ENCODE measurements at regions not wholly inside any gene's neighbourhood (a gene's known extent, or its start where the extent isn't known, plus 50 kb on each side); places are given as distances from the start of the nearest gene placed in this dataset.

GRCh38 chr6:91383207-91383606 is 796.3 kb upstream of the MAP3K7 start:
- H3K4me3 ChIP-seq, result no peak overlapping the region
- H3K9me3 ChIP-seq, result no peaks in the 10 kb centered on the region
- no peak for TF ChIP-seq CTCF (IDR thresholded peaks at IDR 0.05)
- intact Hi-C loops (cut with DNase I, micrococcal nuclease), result no loop called here
- ATAC-seq (no peak), DNase-seq (no peak)
- H3K36me3 ChIP-seq (ENCODE audit: low read depth), result no peaks in the 10 kb centered on the region
- no peaks in the 10 kb centered on the region for H3K4me1 ChIP-seq (ENCODE audit: low read depth)

- intact Hi-C loops (cut with DNase I, micrococcal nuclease), result no loop called here
- Histone ChIP-seq H3K4me3 (no peak overlapping the region), H3K9me3 (no peaks in the 10 kb centered on the region), H3K36me3 (ENCODE audit: low read depth) (no peaks in the 10 kb centered on the region), H3K4me1 (ENCODE audit: low read depth) (no peaks in the 10 kb centered on the region)
- TF ChIP-seq CTCF (IDR thresholded peaks at IDR 0.05), result no peak
- ATAC-seq (peak; percentile 58), DNase-seq (peak in 2 of 3 donors; percentile 35)
These were observed 789.8 kb upstream of the MAP3K7 start for GRCh38 chr6:91376686-91377085.

GRCh38 chr6:91366781-91367180 is 779.9 kb upstream of the MAP3K7 start:
- ATAC-seq, result no peak
- no peak for DNase-seq
- no peak overlapping the region for H3K4me3 ChIP-seq
- no peaks in the 10 kb centered on the region for H3K4me1 ChIP-seq (ENCODE audit: low read depth)
- TF ChIP-seq CTCF (IDR thresholded peaks at IDR 0.05), result no peak
- no peaks in the 10 kb centered on the region for H3K36me3 ChIP-seq (ENCODE audit: low read depth)
- H3K9me3 ChIP-seq, result peaks cover 2% of the 10 kb centered on the region
- intact Hi-C loops (cut with DNase I, micrococcal nuclease), result no loop called here

GRCh38 chr6:91358986-91359385 is 772.1 kb upstream of the MAP3K7 start:
- DNase-seq (no peak), ATAC-seq (peak; percentile 34)
- H3K4me3 ChIP-seq, result no peak overlapping the region
- no peaks in the 10 kb centered on the region for H3K36me3 ChIP-seq (ENCODE audit: low read depth)
- no peaks in the 10 kb centered on the region for H3K4me1 ChIP-seq (ENCODE audit: low read depth)
- intact Hi-C loops (cut with DNase I, micrococcal nuclease), result no loop called here
- TF ChIP-seq CTCF (IDR thresholded peaks at IDR 0.05), result no peak
- H3K9me3 ChIP-seq, result no peaks in the 10 kb centered on the region

GRCh38 chr6:91352878-91353277 is 766.0 kb upstream of the MAP3K7 start:
- intact Hi-C loops (cut with DNase I, micrococcal nuclease), result no loop called here
- Histone ChIP-seq H3K9me3 (no peaks in the 10 kb centered on the region), H3K4me1 (ENCODE audit: low read depth) (no peaks in the 10 kb centered on the region), H3K4me3 (no peak overlapping the region), H3K36me3 (ENCODE audit: low read depth) (no peaks in the 10 kb centered on the region)
- no peak for TF ChIP-seq CTCF (IDR thresholded peaks at IDR 0.05)
- peak; percentile 19 for ATAC-seq
- DNase-seq, result no peak

GRCh38 chr6:91352321-91352720 is 765.4 kb upstream of the MAP3K7 start:
- DNase-seq, result no peak
- TF ChIP-seq CTCF (IDR thresholded peaks at IDR 0.05), result no peak
- H3K4me1 ChIP-seq (ENCODE audit: low read depth), result no peaks in the 10 kb centered on the region
- no peak overlapping the region for H3K4me3 ChIP-seq
- no peak for ATAC-seq
- H3K36me3 ChIP-seq (ENCODE audit: low read depth), result no peaks in the 10 kb centered on the region
- H3K9me3 ChIP-seq, result no peaks in the 10 kb centered on the region
- intact Hi-C loops (cut with DNase I, micrococcal nuclease), result no loop called here
